ENCODE measurements at regions not wholly inside any gene's neighbourhood (a gene's known extent, or its start where the extent isn't known, plus 50 kb on each side); places are given as distances from the start of the nearest gene placed in this dataset.

DNA sequence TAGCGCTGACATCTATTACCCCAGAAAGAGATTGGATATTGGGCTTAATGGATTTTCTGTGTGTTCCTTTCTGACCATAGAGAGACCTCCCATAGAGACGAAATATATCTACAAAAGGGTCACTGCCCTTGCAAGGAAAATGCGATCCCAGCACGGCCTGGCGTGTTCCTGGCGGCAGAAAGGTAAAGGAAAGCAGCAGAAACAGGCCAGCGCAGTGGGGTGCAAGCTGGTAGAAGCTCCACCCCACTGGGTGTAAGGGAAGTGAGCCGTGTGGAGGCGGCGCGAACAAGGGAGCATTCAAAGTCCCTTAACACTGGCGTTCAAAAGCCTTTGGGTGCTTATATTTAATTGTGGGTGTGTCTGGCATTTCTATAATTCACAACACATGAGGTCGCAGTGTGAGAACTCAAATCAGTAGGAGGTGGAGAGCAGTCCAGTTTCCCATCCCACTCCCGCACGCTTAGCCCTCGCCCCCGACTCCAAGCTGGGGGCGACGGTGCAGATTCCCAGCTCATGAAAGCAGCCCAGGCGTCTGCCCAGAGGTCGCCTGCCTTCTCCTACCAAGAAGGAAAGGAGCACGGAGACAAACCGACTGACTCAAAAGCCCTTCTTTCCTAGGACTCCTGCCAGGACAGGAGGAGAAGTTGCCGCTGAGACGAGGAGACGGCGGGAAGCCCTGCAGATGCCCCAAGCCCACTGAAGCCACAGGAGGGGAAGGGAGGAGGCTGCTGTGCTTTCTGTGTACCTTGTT, 478.4 kb downstream of the FOXO1 start:
- H3K9ac ChIP-seq (ENCODE audit: low read length), result no peak overlapping the region
- H3K36me3 Mint-ChIP-seq (ENCODE audit: low read depth, unreplicated experiment), result no peaks in the 10 kb centered on the region
- no peaks in the 10 kb centered on the region for H3K79me2 ChIP-seq (ENCODE audit: insufficient read depth, low read length)
- FAIRE-seq (no peak), DNase-seq (ENCODE audit: low read depth) (no peak)
- H3K27me3 ChIP-seq (ENCODE audit: insufficient read depth, low read length), result no peaks in the 10 kb centered on the region
- no peak overlapping the region for H3K4me3 ChIP-seq (ENCODE audit: insufficient read depth, low read depth, low read length)
- peaks cover 30% of the 10 kb centered on the region for H3K4me1 Mint-ChIP-seq (ENCODE audit: low read depth, unreplicated experiment)
- no peaks in the 10 kb centered on the region for H3K36me3 ChIP-seq (ENCODE audit: insufficient read depth, low read length)
- no peak for TF ChIP-seq EZH2 (IDR thresholded peaks at IDR 0.05; ENCODE audit: insufficient read depth, low read length)
- TF ChIP-seq, protein P1, sequence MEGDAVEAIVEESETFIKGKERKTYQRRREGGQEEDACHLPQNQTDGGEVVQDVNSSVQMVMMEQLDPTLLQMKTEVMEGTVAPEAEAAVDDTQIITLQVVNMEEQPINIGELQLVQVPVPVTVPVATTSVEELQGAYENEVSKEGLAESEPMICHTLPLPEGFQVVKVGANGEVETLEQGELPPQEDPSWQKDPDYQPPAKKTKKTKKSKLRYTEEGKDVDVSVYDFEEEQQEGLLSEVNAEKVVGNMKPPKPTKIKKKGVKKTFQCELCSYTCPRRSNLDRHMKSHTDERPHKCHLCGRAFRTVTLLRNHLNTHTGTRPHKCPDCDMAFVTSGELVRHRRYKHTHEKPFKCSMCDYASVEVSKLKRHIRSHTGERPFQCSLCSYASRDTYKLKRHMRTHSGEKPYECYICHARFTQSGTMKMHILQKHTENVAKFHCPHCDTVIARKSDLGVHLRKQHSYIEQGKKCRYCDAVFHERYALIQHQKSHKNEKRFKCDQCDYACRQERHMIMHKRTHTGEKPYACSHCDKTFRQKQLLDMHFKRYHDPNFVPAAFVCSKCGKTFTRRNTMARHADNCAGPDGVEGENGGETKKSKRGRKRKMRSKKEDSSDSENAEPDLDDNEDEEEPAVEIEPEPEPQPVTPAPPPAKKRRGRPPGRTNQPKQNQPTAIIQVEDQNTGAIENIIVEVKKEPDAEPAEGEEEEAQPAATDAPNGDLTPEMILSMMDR (IDR thresholded peaks at IDR 0.05; ENCODE audit: insufficient read depth, low read depth, low read length), result no peak
- H3K9me3 Mint-ChIP-seq (ENCODE audit: unreplicated experiment), result no peaks in the 10 kb centered on the region
- peaks cover 23% of the 10 kb centered on the region for H3K4me1 ChIP-seq (ENCODE audit: insufficient read depth, low read length)
- H3K27ac Mint-ChIP-seq (ENCODE audit: unreplicated experiment), result peak overlapping the region; percentile 41
- H3K4me3 Mint-ChIP-seq (ENCODE audit: unreplicated experiment), result no peak overlapping the region
- no peak overlapping the region for H2AFZ ChIP-seq (ENCODE audit: low read depth, low read length)
- H3K4me2 ChIP-seq (ENCODE audit: low read length), result peak overlapping the region; percentile 57
- H3K27ac ChIP-seq (ENCODE audit: low read depth, low read length), result no peak overlapping the region
- H4K20me1 ChIP-seq (ENCODE audit: insufficient read depth, low read length), result no peaks in the 10 kb centered on the region
- H3K9me3 ChIP-seq (ENCODE audit: insufficient read depth, low read depth, low read length), result no peaks in the 10 kb centered on the region
- peaks cover 5% of the 10 kb centered on the region for H3K27me3 Mint-ChIP-seq (ENCODE audit: low read depth, unreplicated experiment)

DNA sequence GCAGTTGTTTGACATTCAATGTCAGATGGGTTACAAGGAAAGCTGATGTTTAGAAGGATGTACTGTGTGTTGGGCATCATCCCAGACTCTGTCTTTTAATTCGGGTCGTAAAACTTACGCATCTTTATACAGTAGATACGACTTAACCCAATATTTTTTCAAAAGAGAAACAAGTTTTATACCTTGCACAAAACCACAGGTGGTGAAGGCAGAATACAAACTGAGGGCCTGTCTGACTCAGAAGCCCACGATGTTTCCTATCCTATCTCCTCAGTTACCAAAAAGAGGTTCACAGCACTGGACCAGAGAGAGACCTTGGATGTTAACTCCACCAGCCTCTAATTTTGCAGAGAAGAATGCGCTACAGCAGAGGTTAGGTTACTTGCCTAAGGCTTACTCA, 477.0 kb downstream of the FOXO1 start:
- Histone ChIP-seq H2AFZ (ENCODE audit: low read depth, low read length) (no peak overlapping the region), H3K79me2 (ENCODE audit: insufficient read depth, low read length) (no peaks in the 10 kb centered on the region), H3K4me2 (ENCODE audit: low read length) (no peak overlapping the region), H3K4me3 (ENCODE audit: insufficient read depth, low read depth, low read length) (no peak overlapping the region), H3K9me3 (ENCODE audit: insufficient read depth, low read depth, low read length) (no peaks in the 10 kb centered on the region), H4K20me1 (ENCODE audit: insufficient read depth, low read length) (no peaks in the 10 kb centered on the region), H3K27me3 (ENCODE audit: insufficient read depth, low read length) (no peaks in the 10 kb centered on the region), H3K27ac (ENCODE audit: low read depth, low read length) (no peak overlapping the region), H3K4me1 (ENCODE audit: insufficient read depth, low read length) (peaks cover 30% of the 10 kb centered on the region), H3K9ac (ENCODE audit: low read length) (no peak overlapping the region), H3K36me3 (ENCODE audit: insufficient read depth, low read length) (no peaks in the 10 kb centered on the region)
- H3K27ac Mint-ChIP-seq (ENCODE audit: unreplicated experiment), result no peak overlapping the region
- no peaks in the 10 kb centered on the region for H3K9me3 Mint-ChIP-seq (ENCODE audit: unreplicated experiment)
- DNase-seq (ENCODE audit: low read depth) (no peak), FAIRE-seq (peak; percentile 76)
- H3K27me3 Mint-ChIP-seq (ENCODE audit: low read depth, unreplicated experiment), result peaks cover 5% of the 10 kb centered on the region
- no peaks in the 10 kb centered on the region for H3K36me3 Mint-ChIP-seq (ENCODE audit: low read depth, unreplicated experiment)
- peaks cover 30% of the 10 kb centered on the region for H3K4me1 Mint-ChIP-seq (ENCODE audit: low read depth, unreplicated experiment)
- no peak overlapping the region for H3K4me3 Mint-ChIP-seq (ENCODE audit: unreplicated experiment)
- no peak for TF ChIP-seq EZH2 (IDR thresholded peaks at IDR 0.05; ENCODE audit: insufficient read depth, low read length)
- TF ChIP-seq, protein P1 (IDR thresholded peaks at IDR 0.05; ENCODE audit: insufficient read depth, low read depth, low read length), result no peak

All from astrocyte (in vitro differentiated cells and primary cell).